GM21390 (cell line): ENCODE measurements at regions not wholly inside any gene's neighbourhood (a gene's known extent, or its start where the extent isn't known, plus 50 kb on each side); places are given as distances from the start of the nearest gene placed in this dataset.
"Not testable (repeated sequence)": the region's sequence is repeated elsewhere in the genome, so short reads cannot be mapped to it uniquely, and the experiment has no call there.

Experiments
- ATAC-seq: cut with Tn5 transposase; IDR thresholded peaks from one replicate; pipeline ENCODE4 v1.9.1; 2021; ENCODE audit not compliant: unreplicated experiment

- ATAC-seq = no peak
These were observed 64.2 kb upstream of the SVIL start for GRCh38 chr10:29698773-29699490.

DNA sequence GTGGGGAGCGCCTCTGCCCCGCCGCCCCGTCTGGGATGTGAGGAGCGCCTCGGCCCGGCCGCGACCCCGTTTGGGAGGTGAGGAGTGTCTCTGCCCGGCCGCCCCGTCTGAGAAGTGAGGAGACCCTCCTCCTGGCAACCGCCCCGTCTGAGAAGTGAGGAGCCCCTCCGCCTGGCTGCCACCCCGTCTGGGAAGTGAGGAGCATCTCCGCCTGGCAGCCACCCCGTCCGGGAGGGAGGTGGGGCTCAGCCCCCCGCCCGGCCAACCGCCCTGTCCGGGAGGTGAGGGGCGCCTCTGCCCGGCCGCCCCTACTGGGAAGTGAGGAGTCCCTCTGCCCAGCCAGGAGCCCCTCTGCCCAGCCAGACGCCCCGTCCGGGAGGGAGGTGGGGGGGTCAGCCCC, 61.8 kb upstream of the SVIL start:
- ATAC-seq = not testable (repeated sequence)

DNA sequence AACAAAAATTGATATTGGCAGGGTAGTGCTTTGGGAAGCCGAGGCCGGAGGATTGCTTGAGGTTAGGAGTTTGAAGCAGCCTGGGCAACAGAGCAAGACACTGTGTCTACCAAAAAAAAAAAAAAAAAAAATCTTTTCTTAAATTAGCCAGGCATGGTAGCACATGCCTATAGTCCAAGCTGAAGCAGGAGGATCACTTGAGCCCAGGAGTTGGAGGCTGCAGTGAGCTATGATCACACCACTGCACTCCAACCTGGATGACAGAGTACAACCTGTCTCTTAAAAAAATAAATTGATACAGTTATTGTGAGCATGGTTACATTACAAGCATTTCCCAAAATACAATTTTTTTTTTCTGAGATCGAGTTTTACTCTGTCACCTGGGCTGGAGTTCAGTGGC, 59.4 kb upstream of the SVIL start:
- ATAC-seq = no peak

DNA sequence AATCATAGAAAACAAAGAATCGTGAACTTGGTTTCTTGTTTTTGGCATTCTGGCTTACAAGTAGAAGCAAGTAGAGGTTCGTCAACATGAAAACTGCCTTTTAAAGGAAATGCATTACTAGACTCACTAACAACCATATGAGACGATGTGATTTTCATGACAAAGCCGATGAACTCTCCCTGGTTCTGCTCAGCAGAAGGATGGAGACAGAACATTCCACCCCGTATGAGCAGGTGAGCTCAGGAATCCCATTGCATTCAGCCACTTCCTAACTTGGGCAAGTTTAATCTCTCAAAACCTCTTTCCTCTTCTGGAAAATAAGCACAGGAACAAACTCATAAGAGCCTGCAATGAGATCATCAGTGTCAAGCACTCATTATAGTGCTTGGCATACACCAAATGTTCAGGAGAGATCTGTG, 57.4 kb upstream of the SVIL start:
- no peak for ATAC-seq

DNA sequence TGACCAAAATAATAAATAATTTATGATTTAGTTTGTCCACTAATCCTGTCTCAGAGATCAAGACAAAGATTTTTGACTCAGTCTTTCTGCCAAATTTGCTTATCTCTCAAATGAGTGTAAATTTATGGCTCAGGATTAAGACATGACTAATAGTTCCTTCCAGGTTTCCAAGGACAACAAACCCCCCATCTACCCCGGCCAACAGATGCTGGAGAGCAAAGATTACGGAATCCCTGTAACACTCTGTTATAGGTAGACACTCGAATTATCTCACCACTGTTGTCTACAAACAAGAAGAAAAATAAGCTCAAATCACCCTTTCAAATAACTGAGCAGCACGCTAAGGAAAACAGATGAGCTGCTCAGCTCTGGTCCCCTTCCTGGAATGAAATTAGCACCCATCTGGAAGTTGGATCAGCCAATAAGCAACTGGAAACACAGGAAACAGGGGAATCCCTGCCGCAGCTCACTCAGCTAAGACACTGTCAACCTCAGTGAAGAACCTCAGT, 56.8 kb upstream of the SVIL start:
- ATAC-seq = no peak

- ATAC-seq = no peak
These were observed 54.2 kb upstream of the SVIL start for GRCh38 chr10:29689001-29689400.

DNA sequence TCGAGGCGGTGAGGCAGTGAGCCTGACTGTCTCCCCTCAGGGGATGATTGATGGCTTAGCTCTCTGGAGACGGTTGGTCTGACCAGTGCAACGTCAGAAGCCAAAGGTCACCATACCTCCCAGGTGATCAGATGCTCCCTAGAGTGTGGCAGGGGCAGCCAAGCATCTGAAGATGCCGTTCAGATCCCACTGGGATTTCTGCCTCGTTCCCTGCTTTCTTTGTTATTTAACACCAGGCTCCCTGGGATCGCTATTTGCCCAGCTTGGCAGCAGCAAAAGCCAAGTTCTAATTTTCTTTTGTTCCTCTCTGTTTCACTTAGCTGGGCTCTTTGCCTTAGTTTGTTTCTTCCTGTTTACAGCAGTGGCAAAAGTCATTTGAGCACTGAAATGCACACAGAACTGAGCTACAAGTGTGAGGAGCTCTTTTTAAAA, 53.5 kb upstream of the SVIL start:
- no peak for ATAC-seq

DNA sequence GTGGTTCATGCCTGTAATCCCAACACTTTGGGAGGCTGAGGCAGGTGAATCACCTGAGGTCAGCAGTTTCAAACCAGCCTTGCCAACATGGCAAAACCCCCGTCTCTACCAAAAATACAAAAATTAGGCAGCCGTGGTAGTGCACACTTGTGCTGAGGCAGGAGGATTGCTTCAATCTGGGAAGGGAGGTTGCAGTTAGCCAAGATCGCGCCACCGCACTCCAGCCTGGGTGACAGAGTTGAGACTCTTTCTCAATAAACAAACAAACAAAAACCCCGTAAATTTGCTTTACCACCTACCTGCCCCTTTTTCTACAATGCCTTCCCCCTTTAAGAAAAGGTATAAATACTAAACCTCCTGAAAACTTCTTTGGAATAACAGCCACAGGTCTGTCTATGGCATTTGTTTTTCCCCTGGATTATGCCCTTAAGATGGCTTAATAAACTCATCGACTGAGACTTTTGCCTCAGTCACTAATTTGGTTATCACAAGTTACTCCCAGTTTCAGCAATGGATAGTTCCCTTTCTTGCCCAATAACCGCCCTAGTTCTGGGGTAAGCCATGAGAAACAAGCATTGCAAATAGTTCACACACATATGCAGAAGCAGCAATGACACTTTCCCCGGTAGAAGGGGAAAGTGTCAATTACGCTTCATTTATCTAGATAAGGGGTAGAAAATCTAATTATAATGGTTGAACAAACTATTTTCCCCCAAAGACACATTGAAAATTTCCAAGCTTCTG, 52.8 kb upstream of the SVIL start:
- ATAC-seq = no peak

- no peak for ATAC-seq
These were observed 50.7 kb upstream of the SVIL start for GRCh38 chr10:29685506-29685905.
